ENCODE measurements at regions not wholly inside any gene's neighbourhood (a gene's known extent, or its start where the extent isn't known, plus 50 kb on each side); places are given as distances from the start of the nearest gene placed in this dataset.

- DNase-seq (ENCODE audit: low read depth in 2 of 3, low spot score in 2 of 3) = no peak
These were observed 230.2 kb downstream of the CLCN4 start for GRCh38 chrX:10387011-10387410.

GRCh38 chrX:10390187-10390586, 230.2 kb downstream of the MID1 start:
- DNase-seq (ENCODE audit: low read depth in 2 of 3, low spot score in 2 of 3) = no peak

- no peak for DNase-seq (ENCODE audit: low read depth in 2 of 3, low spot score in 2 of 3)
These were observed 227.1 kb downstream of the MID1 start for GRCh38 chrX:10393241-10393640.

- DNase-seq (ENCODE audit: low read depth in 2 of 3, low spot score in 2 of 3) = no peak
These were observed 226.5 kb downstream of the MID1 start for GRCh38 chrX:10393899-10394298.

- DNase-seq (ENCODE audit: low read depth in 2 of 3, low spot score in 2 of 3) = no peak
These were observed 225.2 kb downstream of the MID1 start for GRCh38 chrX:10395179-10395578.
